ENCODE measurements at regions not wholly inside any gene's neighbourhood (a gene's known extent, or its start where the extent isn't known, plus 50 kb on each side); places are given as distances from the start of the nearest gene placed in this dataset. TPM values are rescaled to one million over a fixed set of nuclear protein-coding genes. Genes with fewer than 3 reads are reported as not detected.

DNA sequence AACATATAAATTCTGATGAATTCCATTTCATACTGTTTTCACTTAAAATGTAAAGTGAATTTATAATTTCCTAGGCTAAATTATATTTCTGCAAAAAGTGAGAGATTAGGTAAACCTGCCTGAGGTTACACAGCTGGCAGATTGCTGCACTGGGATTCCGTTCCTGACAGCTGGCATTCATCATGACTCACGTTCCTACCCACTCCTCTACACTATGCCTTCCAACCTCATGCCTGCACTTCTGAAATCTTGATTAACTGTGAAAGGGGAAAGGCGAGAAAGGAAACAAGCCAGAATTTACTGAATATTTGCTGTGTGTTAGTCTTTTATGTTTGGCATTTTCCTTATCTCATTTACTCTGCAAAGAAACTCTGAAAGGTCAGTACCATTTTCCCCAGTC lies 73.3 kb upstream of the MON1B start:
- no peaks in the 10 kb centered on the region for H3K36me3 Mint-ChIP-seq
- H3K27me3 Mint-ChIP-seq: peaks cover 10% of the 10 kb centered on the region
- peaks cover 13% of the 10 kb centered on the region for H3K4me1 Mint-ChIP-seq (ENCODE audit: unreplicated experiment)
- no peaks in the 10 kb centered on the region for H3K9me3 Mint-ChIP-seq
- TF ChIP-seq, protein P1, sequence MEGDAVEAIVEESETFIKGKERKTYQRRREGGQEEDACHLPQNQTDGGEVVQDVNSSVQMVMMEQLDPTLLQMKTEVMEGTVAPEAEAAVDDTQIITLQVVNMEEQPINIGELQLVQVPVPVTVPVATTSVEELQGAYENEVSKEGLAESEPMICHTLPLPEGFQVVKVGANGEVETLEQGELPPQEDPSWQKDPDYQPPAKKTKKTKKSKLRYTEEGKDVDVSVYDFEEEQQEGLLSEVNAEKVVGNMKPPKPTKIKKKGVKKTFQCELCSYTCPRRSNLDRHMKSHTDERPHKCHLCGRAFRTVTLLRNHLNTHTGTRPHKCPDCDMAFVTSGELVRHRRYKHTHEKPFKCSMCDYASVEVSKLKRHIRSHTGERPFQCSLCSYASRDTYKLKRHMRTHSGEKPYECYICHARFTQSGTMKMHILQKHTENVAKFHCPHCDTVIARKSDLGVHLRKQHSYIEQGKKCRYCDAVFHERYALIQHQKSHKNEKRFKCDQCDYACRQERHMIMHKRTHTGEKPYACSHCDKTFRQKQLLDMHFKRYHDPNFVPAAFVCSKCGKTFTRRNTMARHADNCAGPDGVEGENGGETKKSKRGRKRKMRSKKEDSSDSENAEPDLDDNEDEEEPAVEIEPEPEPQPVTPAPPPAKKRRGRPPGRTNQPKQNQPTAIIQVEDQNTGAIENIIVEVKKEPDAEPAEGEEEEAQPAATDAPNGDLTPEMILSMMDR (conservative IDR thresholded peaks at IDR 0.05): no peak
- no peak for DNase-seq (ENCODE audit: extremely low spot score, unreplicated experiment)
- no peak overlapping the region for H3K27ac Mint-ChIP-seq
- peak overlapping the region; percentile 1 for H3K4me3 Mint-ChIP-seq

DNA sequence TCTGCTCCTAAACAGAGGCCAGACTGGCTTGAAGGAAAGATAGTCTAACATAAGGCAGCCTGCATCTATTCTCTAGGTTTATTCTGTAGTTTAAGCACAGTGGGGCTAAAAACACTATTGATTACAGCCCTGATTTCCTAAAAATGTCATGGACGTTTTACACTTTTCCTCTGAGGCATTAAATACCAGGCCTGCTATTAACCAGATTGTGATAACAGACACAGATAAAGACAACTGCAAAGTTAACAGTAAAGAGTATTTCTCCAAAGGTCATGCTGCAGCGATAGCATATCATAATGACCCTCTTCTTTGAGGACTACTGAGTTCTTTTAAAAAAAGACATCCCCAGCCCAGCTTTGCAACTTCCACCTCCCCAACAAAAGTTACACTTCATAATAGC lies 59.6 kb upstream of the MON1B start:
- Mint-ChIP-seq H3K4me1 (ENCODE audit: unreplicated experiment) (no peaks in the 10 kb centered on the region), H3K4me3 (no peak overlapping the region)

DNA sequence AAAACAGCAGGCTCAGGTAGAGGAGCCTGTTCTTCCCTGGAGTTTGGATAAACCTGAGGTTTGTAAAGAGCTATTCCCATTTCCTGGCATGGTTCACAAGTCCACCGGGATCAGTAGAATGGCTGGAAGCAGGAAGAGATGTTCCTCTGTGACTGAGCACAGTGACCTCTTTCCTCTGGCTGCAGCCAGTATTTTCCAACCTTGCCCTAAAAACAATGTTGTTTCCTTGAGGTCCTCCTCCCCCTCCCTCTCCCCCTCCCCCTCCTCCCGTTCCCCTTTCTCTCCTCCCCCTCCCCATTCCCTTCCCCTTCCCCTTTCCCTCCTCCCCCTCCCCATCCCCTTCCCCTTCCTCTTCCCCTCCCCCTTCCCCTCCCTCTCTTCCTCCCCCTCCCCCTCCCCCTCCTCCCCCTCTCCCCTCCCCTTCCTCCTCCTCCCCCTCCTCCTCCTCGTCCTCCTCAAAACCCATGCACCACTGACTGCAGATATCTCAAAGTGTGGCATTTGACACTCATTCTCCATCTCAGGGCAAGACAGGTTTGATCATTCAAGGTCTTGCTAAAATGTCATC lies 58.9 kb upstream of the MON1B start:
- no peak for DNase-seq (ENCODE audit: extremely low spot score, unreplicated experiment)
- TF ChIP-seq, protein P1 (conservative IDR thresholded peaks at IDR 0.05): no peak
- peaks cover 5% of the 10 kb centered on the region for H3K9me3 Mint-ChIP-seq
- no peaks in the 10 kb centered on the region for H3K36me3 Mint-ChIP-seq
- H3K4me1 Mint-ChIP-seq (ENCODE audit: unreplicated experiment): no peaks in the 10 kb centered on the region
- peaks cover 6% of the 10 kb centered on the region for H3K27me3 Mint-ChIP-seq
- no peak overlapping the region for H3K4me3 Mint-ChIP-seq
- H3K27ac Mint-ChIP-seq: no peak overlapping the region

More for the DNA sequence above, 59.6 kb upstream of the MON1B start:
- no peak for DNase-seq (ENCODE audit: extremely low spot score, unreplicated experiment)
- TF ChIP-seq, protein P1 (conservative IDR thresholded peaks at IDR 0.05): no peak
- H3K27ac Mint-ChIP-seq: no peak overlapping the region
- H3K27me3 Mint-ChIP-seq: peaks cover 6% of the 10 kb centered on the region
- no peaks in the 10 kb centered on the region for H3K36me3 Mint-ChIP-seq
- H3K9me3 Mint-ChIP-seq: peaks cover 5% of the 10 kb centered on the region

DNA sequence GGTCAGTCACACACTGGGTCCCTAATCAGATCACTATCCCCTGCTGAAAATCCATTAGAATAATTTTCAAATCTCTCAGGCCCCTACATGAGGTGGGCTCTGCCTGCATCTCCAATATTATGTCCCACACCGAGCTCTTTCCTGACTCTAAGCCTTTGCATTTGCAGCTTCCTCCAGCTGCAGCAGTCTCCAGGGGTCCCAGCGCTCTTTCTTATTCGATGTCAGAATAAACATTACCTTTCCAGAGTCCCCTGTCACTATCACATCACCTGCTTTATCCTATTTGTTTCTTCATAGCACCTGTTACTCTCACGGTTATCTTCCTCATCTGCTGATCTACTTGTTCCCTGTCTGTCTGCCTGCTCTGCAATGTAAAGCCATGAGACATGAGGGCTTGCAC lies 57.3 kb upstream of the MON1B start:
- H3K27me3 Mint-ChIP-seq: peaks cover 3% of the 10 kb centered on the region
- no peaks in the 10 kb centered on the region for H3K36me3 Mint-ChIP-seq
- no peaks in the 10 kb centered on the region for H3K4me1 Mint-ChIP-seq (ENCODE audit: unreplicated experiment)
- TF ChIP-seq, protein P1 (conservative IDR thresholded peaks at IDR 0.05): no peak
- no peak overlapping the region for H3K27ac Mint-ChIP-seq
- no peak for DNase-seq (ENCODE audit: extremely low spot score, unreplicated experiment)
- peaks cover 5% of the 10 kb centered on the region for H3K9me3 Mint-ChIP-seq
- no peak overlapping the region for H3K4me3 Mint-ChIP-seq

DNA sequence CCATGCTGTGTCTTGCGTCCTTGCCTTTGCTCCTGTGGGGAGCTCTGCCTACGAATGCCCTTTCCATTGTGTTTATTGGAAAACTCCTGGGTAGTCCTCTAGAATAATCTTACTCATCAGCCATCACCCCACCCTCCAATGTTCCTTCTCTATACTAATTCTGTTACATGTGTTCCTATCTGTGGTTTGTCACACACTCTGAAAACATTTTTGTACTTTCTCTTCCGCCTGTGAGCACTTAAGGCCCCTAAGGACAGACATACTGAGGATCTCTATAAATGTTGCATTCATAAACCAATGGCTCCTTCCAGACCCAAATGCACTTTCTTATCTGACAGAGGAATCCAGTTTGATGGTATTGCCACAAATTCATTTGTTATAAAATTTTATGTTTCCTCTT lies 53.9 kb upstream of the MON1B start:
- peaks cover 5% of the 10 kb centered on the region for H3K9me3 Mint-ChIP-seq
- no peak overlapping the region for H3K4me3 Mint-ChIP-seq
- peaks cover 3% of the 10 kb centered on the region for H3K27me3 Mint-ChIP-seq
- H3K36me3 Mint-ChIP-seq: no peaks in the 10 kb centered on the region
- H3K27ac Mint-ChIP-seq: no peak overlapping the region
- no peaks in the 10 kb centered on the region for H3K4me1 Mint-ChIP-seq (ENCODE audit: unreplicated experiment)
- TF ChIP-seq, protein P1 (conservative IDR thresholded peaks at IDR 0.05): no peak
- DNase-seq (ENCODE audit: extremely low spot score, unreplicated experiment): no peak

Small RNA genes in the stretch of these regions (microRNA-seq; reads per million reads assigned to microRNA genes)
- not detected for gene MIR4719

Measured in type B pancreatic cell (in vitro differentiated cells).